ENCODE measurements at regions not wholly inside any gene's neighbourhood (a gene's known extent, or its start where the extent isn't known, plus 50 kb on each side); places are given as distances from the start of the nearest gene placed in this dataset.

DNA sequence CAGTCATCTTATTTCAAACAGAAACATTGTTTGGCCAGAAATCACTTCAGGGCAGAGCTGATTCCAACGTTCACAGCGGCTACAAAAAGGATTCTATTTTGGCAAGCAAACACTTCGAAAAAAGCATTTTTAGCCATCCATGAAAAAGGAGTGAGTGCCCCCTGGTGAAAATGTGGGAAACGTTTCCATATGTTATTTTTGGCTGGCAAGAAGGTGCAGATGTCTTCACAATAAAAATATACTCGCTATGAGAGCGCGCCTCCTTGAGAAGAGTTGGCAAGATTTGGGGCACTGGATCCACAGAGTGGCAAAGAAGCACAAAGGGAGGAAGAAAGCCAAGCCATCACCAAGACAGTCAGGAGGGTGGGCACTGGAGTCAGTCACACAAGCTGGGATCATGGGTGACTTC, 191.1 kb downstream of the CHD9NB start (continued):
- TF ChIP-seq, protein P1, sequence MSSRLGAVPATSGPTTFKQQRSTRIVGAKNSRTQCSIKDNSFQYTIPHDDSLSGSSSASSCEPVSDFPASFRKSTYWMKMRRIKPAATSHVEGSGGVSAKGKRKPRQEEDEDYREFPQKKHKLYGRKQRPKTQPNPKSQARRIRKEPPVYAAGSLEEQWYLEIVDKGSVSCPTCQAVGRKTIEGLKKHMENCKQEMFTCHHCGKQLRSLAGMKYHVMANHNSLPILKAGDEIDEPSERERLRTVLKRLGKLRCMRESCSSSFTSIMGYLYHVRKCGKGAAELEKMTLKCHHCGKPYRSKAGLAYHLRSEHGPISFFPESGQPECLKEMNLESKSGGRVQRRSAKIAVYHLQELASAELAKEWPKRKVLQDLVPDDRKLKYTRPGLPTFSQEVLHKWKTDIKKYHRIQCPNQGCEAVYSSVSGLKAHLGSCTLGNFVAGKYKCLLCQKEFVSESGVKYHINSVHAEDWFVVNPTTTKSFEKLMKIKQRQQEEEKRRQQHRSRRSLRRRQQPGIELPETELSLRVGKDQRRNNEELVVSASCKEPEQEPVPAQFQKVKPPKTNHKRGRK (CRISPR knock-in tag; IDR thresholded peaks at IDR 0.05), result no peak
- TF ChIP-seq, protein P2, sequence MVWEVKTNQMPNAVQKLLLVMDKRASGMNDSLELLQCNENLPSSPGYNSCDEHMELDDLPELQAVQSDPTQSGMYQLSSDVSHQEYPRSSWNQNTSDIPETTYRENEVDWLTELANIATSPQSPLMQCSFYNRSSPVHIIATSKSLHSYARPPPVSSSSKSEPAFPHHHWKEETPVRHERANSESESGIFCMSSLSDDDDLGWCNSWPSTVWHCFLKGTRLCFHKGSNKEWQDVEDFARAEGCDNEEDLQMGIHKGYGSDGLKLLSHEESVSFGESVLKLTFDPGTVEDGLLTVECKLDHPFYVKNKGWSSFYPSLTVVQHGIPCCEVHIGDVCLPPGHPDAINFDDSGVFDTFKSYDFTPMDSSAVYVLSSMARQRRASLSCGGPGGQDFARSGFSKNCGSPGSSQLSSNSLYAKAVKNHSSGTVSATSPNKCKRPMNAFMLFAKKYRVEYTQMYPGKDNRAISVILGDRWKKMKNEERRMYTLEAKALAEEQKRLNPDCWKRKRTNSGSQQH (CRISPR knock-in tag; IDR thresholded peaks at IDR 0.05; ENCODE audit: low read depth), result no peak
- TF ChIP-seq ZNF605 (CRISPR knock-in tag; IDR thresholded peaks at IDR 0.05) (no peak), ZSCAN12 (CRISPR knock-in tag; IDR thresholded peaks at IDR 0.05) (no peak), ZNF207 (IDR thresholded peaks at IDR 0.05; ENCODE audit: borderline replicate concordance) (no peak), CTCF (CRISPR knock-in tag; IDR thresholded peaks at IDR 0.05) (peak; percentile 89), ZNF263 (CRISPR knock-in tag; IDR thresholded peaks at IDR 0.05) (no peak), SAP130 (CRISPR knock-in tag; IDR thresholded peaks at IDR 0.05; ENCODE audit: low read depth) (0 out of 2 replicates have a peak, but pooled peaks have one; percentile 19), ZSCAN9 (CRISPR knock-in tag; IDR thresholded peaks at IDR 0.05; ENCODE audit: borderline replicate concordance) (no peak), NCOR1 (IDR thresholded peaks at IDR 0.05; ENCODE audit: borderline replicate concordance, low read length) (no peak), ZNF276 (CRISPR knock-in tag; IDR thresholded peaks at IDR 0.05; ENCODE audit: low read depth) (no peak), ZBED4 (CRISPR knock-in tag; IDR thresholded peaks at IDR 0.05; ENCODE audit: borderline replicate concordance) (no peak), TGIF2 (CRISPR knock-in tag; IDR thresholded peaks at IDR 0.05) (no peak), KDM5A (IDR thresholded peaks at IDR 0.05; ENCODE audit: borderline replicate concordance, low read length) (no peak), ZNF12 (CRISPR knock-in tag; IDR thresholded peaks at IDR 0.05) (no peak)
- TF ChIP-seq, protein P3, sequence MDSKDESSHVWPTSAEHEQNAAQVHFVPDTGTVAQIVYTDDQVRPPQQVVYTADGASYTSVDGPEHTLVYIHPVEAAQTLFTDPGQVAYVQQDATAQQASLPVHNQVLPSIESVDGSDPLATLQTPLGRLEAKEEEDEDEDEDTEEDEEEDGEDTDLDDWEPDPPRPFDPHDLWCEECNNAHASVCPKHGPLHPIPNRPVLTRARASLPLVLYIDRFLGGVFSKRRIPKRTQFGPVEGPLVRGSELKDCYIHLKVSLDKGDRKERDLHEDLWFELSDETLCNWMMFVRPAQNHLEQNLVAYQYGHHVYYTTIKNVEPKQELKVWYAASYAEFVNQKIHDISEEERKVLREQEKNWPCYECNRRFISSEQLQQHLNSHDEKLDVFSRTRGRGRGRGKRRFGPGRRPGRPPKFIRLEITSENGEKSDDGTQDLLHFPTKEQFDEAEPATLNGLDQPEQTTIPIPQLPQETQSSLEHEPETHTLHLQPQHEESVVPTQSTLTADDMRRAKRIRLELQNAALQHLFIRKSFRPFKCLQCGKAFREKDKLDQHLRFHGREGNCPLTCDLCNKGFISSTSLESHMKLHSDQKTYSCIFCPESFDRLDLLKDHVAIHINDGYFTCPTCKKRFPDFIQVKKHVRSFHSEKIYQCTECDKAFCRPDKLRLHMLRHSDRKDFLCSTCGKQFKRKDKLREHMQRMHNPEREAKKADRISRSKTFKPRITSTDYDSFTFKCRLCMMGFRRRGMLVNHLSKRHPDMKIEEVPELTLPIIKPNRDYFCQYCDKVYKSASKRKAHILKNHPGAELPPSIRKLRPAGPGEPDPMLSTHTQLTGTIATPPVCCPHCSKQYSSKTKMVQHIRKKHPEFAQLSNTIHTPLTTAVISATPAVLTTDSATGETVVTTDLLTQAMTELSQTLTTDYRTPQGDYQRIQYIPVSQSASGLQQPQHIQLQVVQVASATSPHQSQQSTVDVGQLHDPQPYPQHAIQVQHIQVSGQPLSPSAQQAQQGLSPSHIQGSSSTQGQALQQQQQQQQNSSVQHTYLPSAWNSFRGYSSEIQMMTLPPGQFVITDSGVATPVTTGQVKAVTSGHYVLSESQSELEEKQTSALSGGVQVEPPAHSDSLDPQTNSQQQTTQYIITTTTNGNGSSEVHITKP (CRISPR knock-in tag; IDR thresholded peaks at IDR 0.05; ENCODE audit: low read depth), result no peak
